ENCODE measurements at regions not wholly inside any gene's neighbourhood (a gene's known extent, or its start where the extent isn't known, plus 50 kb on each side); places are given as distances from the start of the nearest gene placed in this dataset.

- no peak for DNase-seq (ENCODE audit: low read depth)
- H3K4me1 ChIP-seq (ENCODE audit: control insufficient read depth, insufficient read depth, low read length), result peaks cover 8% of the 10 kb centered on the region
- no peaks in the 10 kb centered on the region for H3K9me3 ChIP-seq (ENCODE audit: control insufficient read depth, low read length)
- no peak overlapping the region for H3K9ac ChIP-seq (ENCODE audit: low read length)
- peaks cover 30% of the 10 kb centered on the region for H3K27me3 ChIP-seq (replicated peaks; ENCODE audit: control insufficient read depth, insufficient read depth, low read length)
- no peaks in the 10 kb centered on the region for H3K36me3 ChIP-seq (ENCODE audit: control insufficient read depth, insufficient read depth, low read length, severe bottlenecking)
- H3K4me3 ChIP-seq (ENCODE audit: low read length), result no peak overlapping the region
Observed at GRCh38 chr9:92185096-92185495, 69.9 kb upstream of the SPTLC1 start.

GRCh38 chr9:92184041-92184564 lies 68.9 kb upstream of the SPTLC1 start:
- H3K27me3 ChIP-seq (replicated peaks; ENCODE audit: control insufficient read depth, insufficient read depth, low read length), result peaks cover 30% of the 10 kb centered on the region
- DNase-seq (ENCODE audit: low read depth), result no peak
- H3K9me3 ChIP-seq (ENCODE audit: control insufficient read depth, low read length), result no peaks in the 10 kb centered on the region
- no peak overlapping the region for H3K4me3 ChIP-seq (ENCODE audit: low read length)
- H3K4me1 ChIP-seq (ENCODE audit: control insufficient read depth, insufficient read depth, low read length), result peaks cover 8% of the 10 kb centered on the region
- H3K36me3 ChIP-seq (ENCODE audit: control insufficient read depth, insufficient read depth, low read length, severe bottlenecking), result no peaks in the 10 kb centered on the region
- H3K9ac ChIP-seq (ENCODE audit: low read length), result no peak overlapping the region

GRCh38 chr9:92183449-92183848 lies 68.2 kb upstream of the SPTLC1 start:
- no peaks in the 10 kb centered on the region for H3K36me3 ChIP-seq (ENCODE audit: control insufficient read depth, insufficient read depth, low read length, severe bottlenecking)
- H3K9ac ChIP-seq (ENCODE audit: low read length), result no peak overlapping the region
- H3K27me3 ChIP-seq (replicated peaks; ENCODE audit: control insufficient read depth, insufficient read depth, low read length), result peaks cover 25% of the 10 kb centered on the region
- peaks cover 8% of the 10 kb centered on the region for H3K4me1 ChIP-seq (ENCODE audit: control insufficient read depth, insufficient read depth, low read length)
- H3K9me3 ChIP-seq (ENCODE audit: control insufficient read depth, low read length), result no peaks in the 10 kb centered on the region
- no peak overlapping the region for H3K4me3 ChIP-seq (ENCODE audit: low read length)
- DNase-seq (ENCODE audit: low read depth), result no peak

GRCh38 chr9:92181296-92181695 lies 66.1 kb upstream of the SPTLC1 start:
- Histone ChIP-seq H3K9ac (ENCODE audit: low read length) (no peak overlapping the region), H3K36me3 (ENCODE audit: control insufficient read depth, insufficient read depth, low read length, severe bottlenecking) (no peaks in the 10 kb centered on the region), H3K4me1 (ENCODE audit: control insufficient read depth, insufficient read depth, low read length) (peaks cover 8% of the 10 kb centered on the region), H3K9me3 (ENCODE audit: control insufficient read depth, low read length) (no peaks in the 10 kb centered on the region), H3K4me3 (ENCODE audit: low read length) (no peak overlapping the region), H3K27me3 (replicated peaks; ENCODE audit: control insufficient read depth, insufficient read depth, low read length) (peaks cover 8% of the 10 kb centered on the region)
- no peak for DNase-seq (ENCODE audit: low read depth)

GRCh38 chr9:92180669-92181181 lies 65.5 kb upstream of the SPTLC1 start:
- H3K4me3 ChIP-seq (ENCODE audit: low read length), result no peak overlapping the region
- no peak overlapping the region for H3K9ac ChIP-seq (ENCODE audit: low read length)
- H3K36me3 ChIP-seq (ENCODE audit: control insufficient read depth, insufficient read depth, low read length, severe bottlenecking), result no peaks in the 10 kb centered on the region
- no peaks in the 10 kb centered on the region for H3K9me3 ChIP-seq (ENCODE audit: control insufficient read depth, low read length)
- H3K27me3 ChIP-seq (replicated peaks; ENCODE audit: control insufficient read depth, insufficient read depth, low read length), result peaks cover 12% of the 10 kb centered on the region
- DNase-seq (ENCODE audit: low read depth), result peak; percentile 76
- H3K4me1 ChIP-seq (ENCODE audit: control insufficient read depth, insufficient read depth, low read length), result peaks cover 8% of the 10 kb centered on the region

- peaks cover 12% of the 10 kb centered on the region for H3K27me3 ChIP-seq (replicated peaks; ENCODE audit: control insufficient read depth, insufficient read depth, low read length)
- DNase-seq (ENCODE audit: low read depth), result no peak
Observed at GRCh38 chr9:92180002-92180400, 64.8 kb upstream of the SPTLC1 start.

GRCh38 chr9:92179286-92180001 lies 64.2 kb upstream of the SPTLC1 start:
- DNase-seq (ENCODE audit: low read depth), result no peak
- Histone ChIP-seq H3K4me1 (ENCODE audit: control insufficient read depth, insufficient read depth, low read length) (peaks cover 8% of the 10 kb centered on the region), H3K36me3 (ENCODE audit: control insufficient read depth, insufficient read depth, low read length, severe bottlenecking) (no peaks in the 10 kb centered on the region), H3K27me3 (replicated peaks; ENCODE audit: control insufficient read depth, insufficient read depth, low read length) (peaks cover 14% of the 10 kb centered on the region), H3K9me3 (ENCODE audit: control insufficient read depth, low read length) (peaks cover under 1% of the 10 kb centered on the region), H3K4me3 (ENCODE audit: low read length) (no peak overlapping the region), H3K9ac (ENCODE audit: low read length) (no peak overlapping the region)

More at GRCh38 chr9:92180002-92180400, 64.8 kb upstream of the SPTLC1 start:
- no peak overlapping the region for H3K9ac ChIP-seq (ENCODE audit: low read length)
- H3K4me3 ChIP-seq (ENCODE audit: low read length), result no peak overlapping the region
- peaks cover 8% of the 10 kb centered on the region for H3K4me1 ChIP-seq (ENCODE audit: control insufficient read depth, insufficient read depth, low read length)
- H3K36me3 ChIP-seq (ENCODE audit: control insufficient read depth, insufficient read depth, low read length, severe bottlenecking), result no peaks in the 10 kb centered on the region
- no peaks in the 10 kb centered on the region for H3K9me3 ChIP-seq (ENCODE audit: control insufficient read depth, low read length)

- H3K36me3 ChIP-seq (ENCODE audit: control insufficient read depth, insufficient read depth, low read length, severe bottlenecking), result no peaks in the 10 kb centered on the region
- peaks cover 23% of the 10 kb centered on the region for H3K27me3 ChIP-seq (replicated peaks; ENCODE audit: control insufficient read depth, insufficient read depth, low read length)
- peaks cover 18% of the 10 kb centered on the region for H3K9me3 ChIP-seq (ENCODE audit: control insufficient read depth, low read length)
- H3K9ac ChIP-seq (ENCODE audit: low read length), result no peak overlapping the region
- no peak for DNase-seq (ENCODE audit: low read depth)
- H3K4me3 ChIP-seq (ENCODE audit: low read length), result no peak overlapping the region
- peaks cover 8% of the 10 kb centered on the region for H3K4me1 ChIP-seq (ENCODE audit: control insufficient read depth, insufficient read depth, low read length)
Observed at GRCh38 chr9:92177591-92177990, 62.4 kb upstream of the SPTLC1 start.

- no peak for DNase-seq (ENCODE audit: low read depth)
- peaks cover 21% of the 10 kb centered on the region for H3K9me3 ChIP-seq (ENCODE audit: control insufficient read depth, low read length)
Observed at GRCh38 chr9:92176800-92177185, 61.6 kb upstream of the SPTLC1 start.

GRCh38 chr9:92176068-92176799 lies 61.0 kb upstream of the SPTLC1 start:
- H3K4me3 ChIP-seq (ENCODE audit: low read length), result no peak overlapping the region
- no peak for DNase-seq (ENCODE audit: low read depth)

More at GRCh38 chr9:92176800-92177185, 61.6 kb upstream of the SPTLC1 start:
- Histone ChIP-seq H3K4me1 (ENCODE audit: control insufficient read depth, insufficient read depth, low read length) (peaks cover 8% of the 10 kb centered on the region), H3K27me3 (replicated peaks; ENCODE audit: control insufficient read depth, insufficient read depth, low read length) (peaks cover 31% of the 10 kb centered on the region), H3K4me3 (ENCODE audit: low read length) (no peak overlapping the region), H3K9ac (ENCODE audit: low read length) (no peak overlapping the region), H3K36me3 (ENCODE audit: control insufficient read depth, insufficient read depth, low read length, severe bottlenecking) (no peaks in the 10 kb centered on the region)

GRCh38 chr9:92175441-92175840 lies 60.2 kb upstream of the SPTLC1 start:
- Histone ChIP-seq H3K9ac (ENCODE audit: low read length) (no peak overlapping the region), H3K36me3 (ENCODE audit: control insufficient read depth, insufficient read depth, low read length, severe bottlenecking) (no peaks in the 10 kb centered on the region), H3K27me3 (replicated peaks; ENCODE audit: control insufficient read depth, insufficient read depth, low read length) (peaks cover 35% of the 10 kb centered on the region), H3K4me1 (ENCODE audit: control insufficient read depth, insufficient read depth, low read length) (peaks cover 2% of the 10 kb centered on the region), H3K4me3 (ENCODE audit: low read length) (no peak overlapping the region), H3K9me3 (ENCODE audit: control insufficient read depth, low read length) (peaks cover 22% of the 10 kb centered on the region)
- DNase-seq (ENCODE audit: low read depth), result no peak

More at GRCh38 chr9:92176068-92176799, 61.0 kb upstream of the SPTLC1 start:
- peaks cover 35% of the 10 kb centered on the region for H3K27me3 ChIP-seq (replicated peaks; ENCODE audit: control insufficient read depth, insufficient read depth, low read length)
- H3K4me1 ChIP-seq (ENCODE audit: control insufficient read depth, insufficient read depth, low read length), result peaks cover 7% of the 10 kb centered on the region
- H3K9ac ChIP-seq (ENCODE audit: low read length), result no peak overlapping the region
- H3K36me3 ChIP-seq (ENCODE audit: control insufficient read depth, insufficient read depth, low read length, severe bottlenecking), result no peaks in the 10 kb centered on the region
- H3K9me3 ChIP-seq (ENCODE audit: control insufficient read depth, low read length), result peaks cover 22% of the 10 kb centered on the region
